Calu3 (cell line): ENCODE measurements at regions not wholly inside any gene's neighbourhood (a gene's known extent, or its start where the extent isn't known, plus 50 kb on each side); places are given as distances from the start of the nearest gene placed in this dataset.
"Not testable (repeated sequence)": the region's sequence is repeated elsewhere in the genome, so short reads cannot be mapped to it uniquely, and the experiment has no call there.

ENCODE experiments used
- BruUV-seq: library from RNA; stranded (reverse); fragments of 400-500 nt; replicated peaks from 2 replicates; lab custom pipeline; 2021; lab: Mats Ljungman, UMichigan
- CTCF ChIA-PET: fragments of 300-600 bp; sonication (Branson Sonifier 250); formaldehyde crosslinking; loops from one replicate; lab custom pipeline; 2022; ENCODE audit warnings: antibody characterized with exemption; lab: Charles Lee
- DNase-seq: peaks from one replicate; pipeline ENCODE4 v3.0.0; 2022
- H3K27ac Mint-ChIP-seq: one replicate; pipeline ENCODE4 v1.8.0; 2022; ENCODE audit warnings: mixed read lengths; ENCODE audit not compliant: unreplicated experiment
- H3K27me3 Mint-ChIP-seq: one replicate; pipeline ENCODE4 v1.8.0; 2022; ENCODE audit warnings: mixed read lengths; ENCODE audit not compliant: unreplicated experiment
- H3K36me3 Mint-ChIP-seq: one replicate; pipeline ENCODE4 v1.8.0; 2022; ENCODE audit warnings: mild to moderate bottlenecking, moderate library complexity, mixed read lengths; ENCODE audit not compliant: insufficient read depth, unreplicated experiment
- H3K4me1 Mint-ChIP-seq: one replicate; pipeline ENCODE4 v1.8.0; 2022; ENCODE audit warnings: mild to moderate bottlenecking, low read depth, mixed read lengths; ENCODE audit not compliant: unreplicated experiment
- H3K4me3 Mint-ChIP-seq: one replicate; pipeline ENCODE4 v1.8.0; 2022; ENCODE audit warnings: mild to moderate bottlenecking, low read depth, moderate library complexity, mixed read lengths; ENCODE audit not compliant: unreplicated experiment
- H3K9me3 Mint-ChIP-seq: one replicate; pipeline ENCODE4 v1.8.0; 2022; ENCODE audit warnings: low read depth, mixed read lengths; ENCODE audit not compliant: unreplicated experiment
- CTCF ChIP-seq: fragments of 200-600 bp; IDR thresholded peaks from one replicate; pipeline ENCODE4 v1.8.0; 2022; ENCODE audit warnings: antibody characterized with exemption; ENCODE audit not compliant: unreplicated experiment
- intact Hi-C: fragments of 100-400 bp; cut with micrococcal nuclease; formaldehyde crosslinking; loops from one replicate; pipeline ENCODE4 v1.10.0; 2022; ENCODE audit not compliant: unreplicated experiment

- BruUV-seq, intact Hi-C loops, H3K4me3 Mint-ChIP-seq, H3K36me3 Mint-ChIP-seq, DNase-seq, H3K9me3 Mint-ChIP-seq, H3K4me1 Mint-ChIP-seq, CTCF ChIA-PET, H3K27ac Mint-ChIP-seq: not testable (repeated sequence)
- H3K27me3 Mint-ChIP-seq: peaks cover 23% of the 10 kb centered on the region
Observed at GRCh38 chr14:106714446-106715428, 1188.4 kb downstream of the TMEM121 start.

GRCh38 chr14:106717544-106717943 is 1191.2 kb downstream of the TMEM121 start:
- H3K9me3 Mint-ChIP-seq, CTCF ChIA-PET, H3K4me3 Mint-ChIP-seq, intact Hi-C loops, DNase-seq, H3K4me1 Mint-ChIP-seq, BruUV-seq, H3K36me3 Mint-ChIP-seq, H3K27ac Mint-ChIP-seq: not testable (repeated sequence)
- peaks cover 11% of the 10 kb centered on the region for H3K27me3 Mint-ChIP-seq

- H3K9me3 Mint-ChIP-seq, H3K4me3 Mint-ChIP-seq, H3K36me3 Mint-ChIP-seq, H3K4me1 Mint-ChIP-seq, H3K27ac Mint-ChIP-seq, CTCF ChIA-PET, BruUV-seq, DNase-seq, intact Hi-C loops, H3K27me3 Mint-ChIP-seq: not testable (repeated sequence)
Observed at GRCh38 chr14:106719880-106720279, 1193.5 kb downstream of the TMEM121 start.

GRCh38 chr14:106721926-106722325 is 1195.5 kb downstream of the TMEM121 start:
- H3K27me3 Mint-ChIP-seq, H3K27ac Mint-ChIP-seq, BruUV-seq, H3K36me3 Mint-ChIP-seq, H3K4me1 Mint-ChIP-seq, intact Hi-C loops, H3K4me3 Mint-ChIP-seq, H3K9me3 Mint-ChIP-seq, CTCF ChIA-PET, DNase-seq: not testable (repeated sequence)

- H3K4me3 Mint-ChIP-seq, H3K27ac Mint-ChIP-seq, H3K36me3 Mint-ChIP-seq, DNase-seq, BruUV-seq, H3K4me1 Mint-ChIP-seq, H3K9me3 Mint-ChIP-seq, CTCF ChIA-PET, intact Hi-C loops, H3K27me3 Mint-ChIP-seq: not testable (repeated sequence)
Observed at GRCh38 chr14:106722813-106723687, 1196.7 kb downstream of the TMEM121 start.

- CTCF ChIA-PET, H3K27me3 Mint-ChIP-seq, H3K27ac Mint-ChIP-seq, H3K36me3 Mint-ChIP-seq, H3K4me3 Mint-ChIP-seq, H3K9me3 Mint-ChIP-seq, BruUV-seq, intact Hi-C loops, H3K4me1 Mint-ChIP-seq, DNase-seq: not testable (repeated sequence)
Observed at GRCh38 chr14:106727962-106728361, 1201.6 kb downstream of the TMEM121 start.

- intact Hi-C loops: no loop called here
- Mint-ChIP-seq H3K4me3 (no peak overlapping the region), H3K27ac (no peak overlapping the region), H3K36me3 (no peaks in the 10 kb centered on the region), H3K27me3 (no peaks in the 10 kb centered on the region), H3K4me1 (no peaks in the 10 kb centered on the region), H3K9me3 (no peaks in the 10 kb centered on the region)
- no peak for DNase-seq
- BruUV-seq: no TSS peak
- CTCF ChIA-PET: no interaction called here
- TF ChIP-seq CTCF: no peak
Observed at GRCh38 chr14:106728611-106729010, 1202.2 kb downstream of the TMEM121 start.
